ENCODE measurements at regions not wholly inside any gene's neighbourhood (a gene's known extent, or its start where the extent isn't known, plus 50 kb on each side); places are given as distances from the start of the nearest gene placed in this dataset.

DNA sequence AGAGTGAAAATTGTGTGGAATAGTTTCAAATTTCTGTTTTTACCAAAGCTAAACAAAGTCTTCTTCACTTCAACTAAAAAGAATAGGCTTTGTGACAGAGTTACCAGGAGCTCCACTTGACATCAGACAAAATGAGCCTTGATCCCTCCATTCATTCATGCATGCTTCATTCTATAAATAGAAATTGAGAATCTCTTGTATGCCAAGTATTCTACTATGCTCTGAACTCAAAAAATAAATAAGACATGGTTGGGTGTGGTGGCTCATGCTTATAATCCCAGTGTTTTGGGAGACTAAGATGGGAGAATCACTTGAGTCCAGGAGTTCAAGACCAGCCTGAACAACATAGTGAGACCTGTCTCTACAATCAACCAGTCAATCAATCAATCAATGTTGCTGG is 236.6 kb upstream of the FAM83B start:
- H3K27ac ChIP-seq: no peak overlapping the region

DNA sequence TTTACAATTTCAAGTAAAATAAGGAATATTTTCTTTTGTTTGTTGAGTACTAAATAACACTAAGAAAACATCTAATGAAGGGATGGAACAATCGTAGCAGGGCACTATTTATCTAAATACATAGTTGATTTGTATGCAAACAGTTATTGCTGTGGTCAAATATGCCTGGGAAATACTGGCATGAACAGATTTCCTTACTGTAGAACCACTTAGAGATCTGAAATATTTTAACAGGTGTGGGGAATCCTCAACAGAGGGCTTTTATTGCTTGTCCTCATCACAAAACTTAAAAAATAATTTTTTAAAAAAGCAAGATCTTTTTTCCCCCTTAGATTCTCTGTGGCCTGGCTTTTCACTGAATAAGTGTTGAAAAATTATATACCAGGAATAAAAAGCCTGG is 233.0 kb upstream of the FAM83B start:
- H3K27ac ChIP-seq: no peak overlapping the region
- TF ChIP-seq CTCF (IDR thresholded peaks at IDR 0.05) (no peak), ZFX (IDR thresholded peaks at IDR 0.05; ENCODE audit: borderline replicate concordance) (no peak)

More for the DNA sequence above, 236.6 kb upstream of the FAM83B start:
- TF ChIP-seq ZFX (IDR thresholded peaks at IDR 0.05; ENCODE audit: borderline replicate concordance) (no peak), CTCF (IDR thresholded peaks at IDR 0.05) (no peak)

GRCh38 chr6:54614499-54615195 is 231.9 kb upstream of the FAM83B start:
- no peak overlapping the region for H3K27ac ChIP-seq
- TF ChIP-seq CTCF (IDR thresholded peaks at IDR 0.05) (no peak), ZFX (IDR thresholded peaks at IDR 0.05; ENCODE audit: borderline replicate concordance) (no peak)

DNA sequence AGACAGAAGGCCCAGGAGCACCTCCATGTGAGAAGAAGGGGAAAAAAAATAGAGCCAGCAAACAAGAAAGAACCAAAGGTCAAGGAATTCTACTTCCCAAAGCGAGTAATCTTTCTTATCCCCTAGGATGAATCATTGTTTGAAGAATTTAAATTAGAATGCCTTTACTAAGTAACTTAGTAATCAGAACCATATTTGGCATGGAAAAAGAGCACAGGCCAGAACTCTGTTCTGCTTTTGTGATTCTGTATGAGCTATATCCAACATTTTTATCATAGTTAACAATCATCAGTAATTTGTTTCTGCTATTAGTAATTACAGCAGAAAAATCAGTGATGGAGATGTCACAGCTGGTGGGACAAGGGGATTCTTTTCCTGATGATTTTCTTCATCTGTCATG is 228.8 kb upstream of the FAM83B start:
- H3K27ac ChIP-seq: no peak overlapping the region
- TF ChIP-seq CTCF (IDR thresholded peaks at IDR 0.05) (no peak), ZFX (IDR thresholded peaks at IDR 0.05; ENCODE audit: borderline replicate concordance) (no peak)

DNA sequence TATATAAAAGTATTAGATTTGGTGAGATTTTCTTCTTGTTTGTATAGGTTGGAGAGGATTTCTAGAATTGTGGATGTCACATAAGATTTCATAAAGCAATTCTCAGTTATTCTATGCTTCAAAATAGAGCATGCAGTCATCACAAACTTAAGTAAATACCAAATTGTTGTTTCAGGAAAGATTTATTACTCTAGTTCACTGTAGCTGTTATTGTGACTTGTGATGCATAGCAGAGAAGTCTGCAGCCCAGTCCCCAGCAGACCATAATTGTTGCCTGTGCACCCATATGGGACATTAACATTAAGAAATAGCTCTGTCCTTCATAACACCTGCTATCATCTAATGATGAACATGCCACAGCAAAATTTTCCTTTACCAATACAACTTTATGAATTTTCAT is 228.0 kb upstream of the FAM83B start:
- TF ChIP-seq ZFX (IDR thresholded peaks at IDR 0.05; ENCODE audit: borderline replicate concordance): no peak
- no peak for TF ChIP-seq CTCF (IDR thresholded peaks at IDR 0.05)
- no peak overlapping the region for H3K27ac ChIP-seq

- no peak for TF ChIP-seq ZFX (IDR thresholded peaks at IDR 0.05; ENCODE audit: borderline replicate concordance)
- TF ChIP-seq CTCF (IDR thresholded peaks at IDR 0.05): no peak
- no peak overlapping the region for H3K27ac ChIP-seq
These were observed 227.5 kb upstream of the FAM83B start for GRCh38 chr6:54619102-54619501.

DNA sequence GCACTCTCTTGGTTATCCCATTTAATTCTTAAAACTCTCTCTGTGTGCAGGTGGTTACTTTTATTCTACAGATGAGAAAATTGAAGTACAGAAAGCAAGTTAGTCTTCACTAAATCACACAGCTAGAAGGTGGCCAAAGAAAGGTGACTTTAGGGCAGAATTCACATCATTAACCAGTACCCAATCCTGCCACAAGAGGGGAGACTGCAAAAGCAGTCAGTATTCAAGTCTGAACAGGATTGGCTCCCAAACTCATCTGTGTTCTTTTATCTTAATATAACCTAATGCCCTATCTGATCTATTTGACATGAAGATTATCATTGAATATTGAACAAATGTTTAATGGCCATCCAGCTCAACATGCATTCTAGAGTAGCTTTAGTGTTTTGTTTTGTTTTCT is 225.3 kb upstream of the FAM83B start:
- TF ChIP-seq ZFX (IDR thresholded peaks at IDR 0.05; ENCODE audit: borderline replicate concordance): no peak
- TF ChIP-seq CTCF (IDR thresholded peaks at IDR 0.05): peak; percentile 49

More for the DNA sequence above, 225.3 kb upstream of the FAM83B start:
- H3K27ac ChIP-seq: no peak overlapping the region

Measured in 22Rv1 (cell line).